Trophoblast cell (in vitro differentiated cells and primary cell): ENCODE measurements at regions not wholly inside any gene's neighbourhood (a gene's known extent, or its start where the extent isn't known, plus 50 kb on each side); places are given as distances from the start of the nearest gene placed in this dataset.

Experiments
- DNase-seq, 2 donors: peaks; one replicate each; pipeline ENCODE4 v3.0.0-alpha.2; 2016
- H2AFZ ChIP-seq: 2 replicates; pipeline ENCODE4 v1.6.1; 2013; ENCODE audit warnings: low read length, moderate library complexity, mild to moderate bottlenecking; ENCODE audit not compliant: insufficient read depth, poor library complexity
- H2AK5ac ChIP-seq: 2 replicates; pipeline ENCODE4 v1.6.1; 2013; ENCODE audit warnings: mild to moderate bottlenecking, low read length
- H2BK120ac ChIP-seq: 2 replicates; pipeline ENCODE4 v1.6.1; 2013; ENCODE audit warnings: low read length, mild to moderate bottlenecking, moderate library complexity; ENCODE audit not compliant: insufficient read depth, poor library complexity
- H2BK12ac ChIP-seq: 2 replicates; pipeline ENCODE4 v1.6.1; 2013; ENCODE audit warnings: mild to moderate bottlenecking, low read length, moderate library complexity
- H2BK5ac ChIP-seq: 2 replicates; pipeline ENCODE4 v1.6.1; 2013; ENCODE audit warnings: low read length, low read depth, moderate library complexity, mild to moderate bottlenecking; ENCODE audit not compliant: poor library complexity
- H3K14ac ChIP-seq: 2 replicates; pipeline ENCODE4 v1.6.1; 2013; ENCODE audit warnings: mild to moderate bottlenecking, low read length
- H3K18ac ChIP-seq: 2 replicates; pipeline ENCODE4 v1.6.1; 2013; ENCODE audit warnings: mild to moderate bottlenecking, low read length
- H3K23ac ChIP-seq: 2 replicates; pipeline ENCODE4 v1.6.1; 2013; ENCODE audit warnings: low read length
- H3K27ac ChIP-seq: 2 replicates; pipeline ENCODE4 v1.5.1; 2013; ENCODE audit warnings: low read depth, mild to moderate bottlenecking, inconsistent platforms, low read length, moderate library complexity
- H3K27me3 ChIP-seq: 2 replicates; pipeline ENCODE4 v1.6.1; 2013; ENCODE audit warnings: inconsistent platforms, mild to moderate bottlenecking, low read length, moderate library complexity; ENCODE audit not compliant: insufficient read depth
- H3K36me3 ChIP-seq, 2 experiments: 1 replicate in 1 of 2; 2 replicates in 1 of 2; pipeline ENCODE4 v1.6.1; 2013; ENCODE audit warnings: low read length in 2 of 2, mild to moderate bottlenecking in 2 of 2, moderate library complexity in 1 of 2; ENCODE audit not compliant: insufficient read depth in 2 of 2, control insufficient read depth in 1 of 2
- H3K4ac ChIP-seq: 2 replicates; pipeline ENCODE4 v1.6.1; 2013; ENCODE audit warnings: low read depth, mild to moderate bottlenecking, low read length, moderate library complexity
- H3K4me1 ChIP-seq, 2 experiments: 1 replicate in 1 of 2; 2 replicates in 1 of 2; pipeline ENCODE4 v1.6.1; 2013; ENCODE audit warnings: low read length in 2 of 2, mild to moderate bottlenecking in 2 of 2, moderate library complexity in 1 of 2; ENCODE audit not compliant: insufficient read depth in 2 of 2, control insufficient read depth in 1 of 2
- H3K4me2 ChIP-seq: 2 replicates; pipeline ENCODE4 v1.6.1; 2013; ENCODE audit warnings: inconsistent platforms, mild to moderate bottlenecking, low read length, moderate library complexity
- H3K4me3 ChIP-seq: 2 replicates; pipeline ENCODE4 v1.5.1; 2013; ENCODE audit warnings: mild to moderate bottlenecking, low read depth, low read length, inconsistent platforms
- H3K79me1 ChIP-seq: one replicate; pipeline ENCODE4 v1.6.1; 2013; ENCODE audit warnings: low read length
- H3K79me2 ChIP-seq: 2 replicates; pipeline ENCODE4 v1.6.1; 2013; ENCODE audit warnings: low read length, mild to moderate bottlenecking; ENCODE audit not compliant: control insufficient read depth, insufficient read depth, poor library complexity
- H3K9ac ChIP-seq: 2 replicates; pipeline ENCODE4 v1.6.1; 2013; ENCODE audit warnings: mild to moderate bottlenecking, low read length
- H3K9me3 ChIP-seq: 2 replicates; pipeline ENCODE4 v1.6.1; 2013; ENCODE audit warnings: low read depth, mild to moderate bottlenecking, control low read depth, inconsistent platforms, low read length; ENCODE audit not compliant: insufficient read depth
- H4K12ac ChIP-seq: 2 replicates; pipeline ENCODE4 v1.6.1; 2013; ENCODE audit warnings: low read depth, mild to moderate bottlenecking, low read length, moderate library complexity
- H4K8ac ChIP-seq: 2 replicates; pipeline ENCODE4 v1.6.1; 2013; ENCODE audit warnings: low read depth, mild to moderate bottlenecking, low read length, moderate library complexity
- H4K91ac ChIP-seq: one replicate; pipeline ENCODE4 v1.6.1; 2013; ENCODE audit warnings: low read depth, mild to moderate bottlenecking, low read length, moderate library complexity
- WGBS: extraction: QIAGEN DNeasy Blood & Tissue Kit; methylation state at CpG from one replicate; pipeline ENCODE4 v1.1.7; 2013; ENCODE audit warnings: missing lambda C conversion rate; ENCODE audit not compliant: insufficient read length, insufficient coverage; ENCODE audit errors: extremely low coverage; 5-methylcytosine and 5-hydroxymethylcytosine counted together

GRCh38 chr3:174423936-174424335 is 435.2 kb upstream of the NAALADL2 start:
- Histone ChIP-seq H2BK12ac (no peak overlapping the region), H3K14ac (no peak overlapping the region), H3K4me1 (no peaks in the 10 kb centered on the region), H2BK120ac (no peak overlapping the region), H4K12ac (no peak overlapping the region), H3K27ac (no peak overlapping the region), H3K4me2 (no peak overlapping the region), H3K79me2 (no peaks in the 10 kb centered on the region), H2AFZ (no peak overlapping the region), H3K9ac (no peak overlapping the region), H3K23ac (no peak overlapping the region), H2BK5ac (no peak overlapping the region), H4K91ac (no peak overlapping the region), H3K4ac (no peak overlapping the region), H3K36me3 (no peaks in the 10 kb centered on the region), H3K79me1 (no peaks in the 10 kb centered on the region), H3K9me3 (no peaks in the 10 kb centered on the region), H3K18ac (no peak overlapping the region), H4K8ac (no peak overlapping the region), H3K4me3 (no peak overlapping the region), H2AK5ac (no peak overlapping the region), H3K27me3 (no peaks in the 10 kb centered on the region)
- WGBS: no CpG with 5 or more reads among the region's 2 CpGs
- DNase-seq: no peak

- Histone ChIP-seq H2AK5ac (no peak overlapping the region), H3K4me3 (no peak overlapping the region), H3K18ac (no peak overlapping the region), H3K9me3 (no peaks in the 10 kb centered on the region), H4K8ac (no peak overlapping the region), H3K79me2 (no peaks in the 10 kb centered on the region), H2BK5ac (no peak overlapping the region), H3K4me1 (no peaks in the 10 kb centered on the region), H3K9ac (no peak overlapping the region), H2BK12ac (no peak overlapping the region), H3K4ac (no peak overlapping the region), H2AFZ (no peak overlapping the region), H4K91ac (no peak overlapping the region), H3K36me3 (no peaks in the 10 kb centered on the region), H3K27ac (no peak overlapping the region), H3K23ac (no peak overlapping the region), H3K14ac (no peak overlapping the region), H3K4me2 (no peak overlapping the region), H3K27me3 (no peaks in the 10 kb centered on the region), H4K12ac (no peak overlapping the region), H2BK120ac (no peak overlapping the region), H3K79me1 (no peaks in the 10 kb centered on the region)
- no CpG with 5 or more reads among the region's 1 CpG for WGBS
- peak in 1 of 2 donors; percentile 63 for DNase-seq
Measured at GRCh38 chr3:174424656-174425055, 434.5 kb upstream of the NAALADL2 start.

GRCh38 chr3:174425422-174425821 is 433.7 kb upstream of the NAALADL2 start:
- Histone ChIP-seq H3K23ac (no peak overlapping the region), H3K18ac (no peak overlapping the region), H2BK12ac (no peak overlapping the region), H3K36me3 (no peaks in the 10 kb centered on the region), H3K4ac (no peak overlapping the region), H3K4me3 (no peak overlapping the region), H3K4me2 (no peak overlapping the region), H2AK5ac (no peak overlapping the region), H2AFZ (no peak overlapping the region), H4K8ac (no peak overlapping the region), H3K27ac (no peak overlapping the region), H4K91ac (no peak overlapping the region), H4K12ac (no peak overlapping the region), H2BK5ac (no peak overlapping the region), H3K9me3 (no peaks in the 10 kb centered on the region), H3K79me1 (no peaks in the 10 kb centered on the region), H3K79me2 (no peaks in the 10 kb centered on the region), H3K27me3 (no peaks in the 10 kb centered on the region), H2BK120ac (no peak overlapping the region), H3K4me1 (no peaks in the 10 kb centered on the region), H3K14ac (no peak overlapping the region), H3K9ac (no peak overlapping the region)
- no CpG with 5 or more reads among the region's 3 CpGs for WGBS
- DNase-seq: no peak

GRCh38 chr3:174430986-174431385 is 428.1 kb upstream of the NAALADL2 start:
- H2BK5ac ChIP-seq: no peak overlapping the region
- H2BK120ac ChIP-seq: no peak overlapping the region
- no peak overlapping the region for H4K91ac ChIP-seq
- H4K8ac ChIP-seq: no peak overlapping the region
- no peak overlapping the region for H4K12ac ChIP-seq
- H3K27ac ChIP-seq: no peak overlapping the region
- no peak for DNase-seq
- H3K36me3 ChIP-seq: no peaks in the 10 kb centered on the region
- H3K4me1 ChIP-seq: peaks cover 0 to 1% of the 10 kb centered on the region in 2 experiments
- H2BK12ac ChIP-seq: no peak overlapping the region
- H3K27me3 ChIP-seq: no peaks in the 10 kb centered on the region
- no peaks in the 10 kb centered on the region for H3K9me3 ChIP-seq
- H3K79me1 ChIP-seq: no peaks in the 10 kb centered on the region
- no peak overlapping the region for H3K4me3 ChIP-seq
- no peak overlapping the region for H3K9ac ChIP-seq
- no peak overlapping the region for H3K4me2 ChIP-seq
- H2AFZ ChIP-seq: no peak overlapping the region
- no peak overlapping the region for H3K4ac ChIP-seq
- H3K79me2 ChIP-seq: no peaks in the 10 kb centered on the region
- H3K18ac ChIP-seq: no peak overlapping the region
- H3K23ac ChIP-seq: no peak overlapping the region
- WGBS: no CpG with 5 or more reads among the region's 2 CpGs
- no peak overlapping the region for H2AK5ac ChIP-seq
- H3K14ac ChIP-seq: no peak overlapping the region
